Keratinocyte (primary cell): ENCODE measurements at regions not wholly inside any gene's neighbourhood (a gene's known extent, or its start where the extent isn't known, plus 50 kb on each side); places are given as distances from the start of the nearest gene placed in this dataset.

Source experiments
- EZH2 ChIP-seq: IDR thresholded peaks from one replicate; pipeline ENCODE4 v1.6.1; 2012; ENCODE audit warnings: inconsistent platforms, mild to moderate bottlenecking, low read length, moderate library complexity
- TF ChIP-seq, protein P1 (sequence below), 3 experiments: IDR thresholded peaks in 1 of 3; conservative IDR thresholded peaks in 1 of 3; optimal IDR thresholded peaks in 1 of 3; 2 replicates in 2 of 3; 3 replicates in 1 of 3; pipeline versions ENCODE3 to v1.5.1; 2011; ENCODE audit warnings: low read length in 3 of 3, mild to moderate bottlenecking in 3 of 3, moderate library complexity in 2 of 3, control low read depth in 1 of 3, inconsistent platforms in 1 of 3; ENCODE audit not compliant: insufficient read depth in 2 of 3; ENCODE audit errors: extremely low read depth in 1 of 3

DNA sequence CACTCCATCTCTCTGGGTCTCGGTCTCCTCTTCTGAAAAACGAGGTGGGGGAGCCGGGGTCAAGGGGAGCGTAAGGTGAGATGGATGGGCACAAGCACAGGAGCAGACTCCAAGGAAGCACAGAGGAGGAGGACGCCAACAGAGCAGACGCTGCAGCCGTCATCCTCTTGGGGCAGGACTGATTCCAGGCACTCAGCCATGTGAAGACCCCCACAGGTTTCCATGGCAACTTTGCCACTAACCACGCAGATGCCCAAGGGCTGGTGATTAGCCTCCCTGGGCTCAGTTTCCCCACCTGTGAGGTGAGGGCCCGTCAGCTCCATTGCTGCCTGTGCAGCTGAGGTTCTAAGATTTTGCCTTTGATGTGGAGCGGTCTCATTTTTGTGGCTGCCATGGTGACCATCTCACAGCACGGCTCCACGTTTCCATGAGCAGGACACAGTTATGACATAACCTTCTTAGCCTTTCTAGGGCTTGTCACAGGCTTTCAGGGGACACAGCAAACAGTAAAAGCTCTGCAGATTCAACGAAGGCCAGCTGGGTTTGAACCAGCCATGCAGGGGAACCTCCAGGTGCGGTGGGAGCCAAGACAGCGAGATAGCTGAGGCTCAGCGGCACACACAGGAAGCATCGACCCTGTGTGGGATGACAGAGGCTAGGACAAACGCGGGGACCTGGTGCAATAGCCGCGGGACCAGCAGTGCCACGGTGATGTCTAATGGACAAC, 170.3 kb downstream of the NUP210 start:
- TF ChIP-seq, protein P1, sequence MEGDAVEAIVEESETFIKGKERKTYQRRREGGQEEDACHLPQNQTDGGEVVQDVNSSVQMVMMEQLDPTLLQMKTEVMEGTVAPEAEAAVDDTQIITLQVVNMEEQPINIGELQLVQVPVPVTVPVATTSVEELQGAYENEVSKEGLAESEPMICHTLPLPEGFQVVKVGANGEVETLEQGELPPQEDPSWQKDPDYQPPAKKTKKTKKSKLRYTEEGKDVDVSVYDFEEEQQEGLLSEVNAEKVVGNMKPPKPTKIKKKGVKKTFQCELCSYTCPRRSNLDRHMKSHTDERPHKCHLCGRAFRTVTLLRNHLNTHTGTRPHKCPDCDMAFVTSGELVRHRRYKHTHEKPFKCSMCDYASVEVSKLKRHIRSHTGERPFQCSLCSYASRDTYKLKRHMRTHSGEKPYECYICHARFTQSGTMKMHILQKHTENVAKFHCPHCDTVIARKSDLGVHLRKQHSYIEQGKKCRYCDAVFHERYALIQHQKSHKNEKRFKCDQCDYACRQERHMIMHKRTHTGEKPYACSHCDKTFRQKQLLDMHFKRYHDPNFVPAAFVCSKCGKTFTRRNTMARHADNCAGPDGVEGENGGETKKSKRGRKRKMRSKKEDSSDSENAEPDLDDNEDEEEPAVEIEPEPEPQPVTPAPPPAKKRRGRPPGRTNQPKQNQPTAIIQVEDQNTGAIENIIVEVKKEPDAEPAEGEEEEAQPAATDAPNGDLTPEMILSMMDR (optimal IDR thresholded peaks at IDR 0.05 in 1 of 3, IDR thresholded peaks at IDR 0.05 in 1 of 3, conservative IDR thresholded peaks at IDR 0.05 in 1 of 3; ENCODE audit: extremely low read depth in 1 of 3, insufficient read depth in 2 of 3, low read length in 3 of 3): no peak
- no peak for TF ChIP-seq EZH2
